ENCODE measurements at regions not wholly inside any gene's neighbourhood (a gene's known extent, or its start where the extent isn't known, plus 50 kb on each side); places are given as distances from the start of the nearest gene placed in this dataset.
"Not testable (repeated sequence)": the region's sequence is repeated elsewhere in the genome, so short reads cannot be mapped to it uniquely, and the experiment has no call there.

GRCh38 chr9:108259917-108260675, 595.7 kb downstream of the ACTL7B start:
- TF ChIP-seq CTCF (IDR thresholded peaks at IDR 0.05), result no peak
- Mint-ChIP-seq H3K9me3 (ENCODE audit: unreplicated experiment) (no peaks in the 10 kb centered on the region), H3K4me1 (ENCODE audit: unreplicated experiment) (peaks cover 9% of the 10 kb centered on the region), H3K4me3 (ENCODE audit: unreplicated experiment) (no peak overlapping the region), H3K27me3 (ENCODE audit: unreplicated experiment) (no peaks in the 10 kb centered on the region), H3K36me3 (ENCODE audit: unreplicated experiment) (no peaks in the 10 kb centered on the region), H3K27ac (ENCODE audit: unreplicated experiment) (no peak overlapping the region)
- no peak for DNase-seq (ENCODE audit: extremely low spot score, unreplicated experiment)

DNA sequence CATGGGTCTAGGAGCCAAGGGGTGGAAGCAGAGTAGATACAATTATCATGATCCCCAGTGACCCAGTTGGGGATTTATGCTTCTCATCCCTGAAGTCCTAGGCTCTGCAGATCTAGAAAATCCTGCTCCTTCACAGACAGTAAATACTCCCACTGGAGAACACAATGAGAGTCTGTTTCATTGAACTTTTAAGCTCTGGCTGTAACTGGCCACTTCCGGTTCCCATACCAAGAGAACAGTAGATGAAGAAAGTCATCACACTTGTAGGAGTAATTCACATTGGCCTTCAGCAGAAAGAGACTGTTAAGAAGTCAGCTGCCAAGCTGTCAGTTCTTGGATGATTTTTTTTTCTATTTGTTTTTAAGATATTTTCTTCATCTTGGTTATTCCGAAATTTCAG, 597.1 kb downstream of the ACTL7B start:
- H3K4me3 Mint-ChIP-seq (ENCODE audit: unreplicated experiment), result no peak overlapping the region
- no peaks in the 10 kb centered on the region for H3K36me3 Mint-ChIP-seq (ENCODE audit: unreplicated experiment)

DNA sequence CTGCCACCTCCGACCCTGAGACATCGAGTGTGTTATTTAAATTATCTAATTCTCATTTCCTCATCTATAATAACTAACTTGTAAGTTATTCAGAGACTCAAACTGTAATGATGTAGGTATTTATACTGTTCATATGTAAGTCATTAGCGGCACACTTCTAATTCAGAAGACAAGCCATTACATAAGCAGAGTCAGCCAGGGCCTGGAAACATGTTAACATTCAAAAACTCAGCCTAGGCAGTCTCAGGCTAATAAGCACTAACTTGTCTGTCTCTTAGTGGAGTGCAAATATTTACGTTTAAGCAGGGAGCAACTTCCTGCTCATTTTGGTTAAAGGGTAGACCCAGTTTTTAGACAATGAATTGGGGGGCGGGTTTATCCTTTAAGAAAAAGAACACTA, 598.4 kb downstream of the ACTL7B start:
- DNase-seq (ENCODE audit: extremely low spot score, unreplicated experiment), result no peak
- TF ChIP-seq CTCF (IDR thresholded peaks at IDR 0.05), result no peak
- Mint-ChIP-seq H3K4me3 (ENCODE audit: unreplicated experiment) (no peak overlapping the region), H3K4me1 (ENCODE audit: unreplicated experiment) (peaks cover 9% of the 10 kb centered on the region), H3K36me3 (ENCODE audit: unreplicated experiment) (no peaks in the 10 kb centered on the region), H3K27ac (ENCODE audit: unreplicated experiment) (no peak overlapping the region), H3K27me3 (ENCODE audit: unreplicated experiment) (no peaks in the 10 kb centered on the region), H3K9me3 (ENCODE audit: unreplicated experiment) (no peaks in the 10 kb centered on the region)

More for the DNA sequence above, 597.1 kb downstream of the ACTL7B start:
- no peak for DNase-seq (ENCODE audit: extremely low spot score, unreplicated experiment)
- H3K4me1 Mint-ChIP-seq (ENCODE audit: unreplicated experiment), result peaks cover 9% of the 10 kb centered on the region
- no peak overlapping the region for H3K27ac Mint-ChIP-seq (ENCODE audit: unreplicated experiment)
- TF ChIP-seq CTCF (IDR thresholded peaks at IDR 0.05), result no peak
- H3K27me3 Mint-ChIP-seq (ENCODE audit: unreplicated experiment), result no peaks in the 10 kb centered on the region
- H3K9me3 Mint-ChIP-seq (ENCODE audit: unreplicated experiment), result no peaks in the 10 kb centered on the region

DNA sequence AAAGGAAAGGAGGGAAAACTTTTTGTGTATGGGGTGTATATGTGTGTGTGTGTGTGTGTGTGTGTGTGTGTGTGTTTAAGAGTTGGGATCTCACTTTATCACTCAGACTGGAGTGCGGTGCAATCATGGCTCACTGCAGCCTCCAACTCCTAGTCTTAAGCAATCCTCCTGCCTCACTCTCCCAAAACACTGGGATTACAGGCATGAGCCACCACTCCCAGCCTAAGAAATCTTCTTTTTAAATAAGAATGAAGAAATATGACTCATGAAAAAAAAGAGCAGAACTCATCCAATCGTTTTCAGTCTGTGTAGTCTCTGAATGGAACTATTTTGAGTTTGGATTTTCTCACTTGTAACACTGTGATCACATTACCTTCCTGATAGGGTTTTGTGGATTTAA, 601.5 kb downstream of the ACTL7B start:
- Mint-ChIP-seq H3K4me1 (ENCODE audit: unreplicated experiment) (no peaks in the 10 kb centered on the region), H3K4me3 (ENCODE audit: unreplicated experiment) (no peak overlapping the region), H3K27me3 (ENCODE audit: unreplicated experiment) (no peaks in the 10 kb centered on the region), H3K27ac (ENCODE audit: unreplicated experiment) (no peak overlapping the region), H3K36me3 (ENCODE audit: unreplicated experiment) (no peaks in the 10 kb centered on the region), H3K9me3 (ENCODE audit: unreplicated experiment) (no peaks in the 10 kb centered on the region)
- no peak for TF ChIP-seq CTCF (IDR thresholded peaks at IDR 0.05)
- no peak for DNase-seq (ENCODE audit: extremely low spot score, unreplicated experiment)

GRCh38 chr9:108247391-108247790, 608.4 kb downstream of the ACTL7B start:
- H3K27me3 Mint-ChIP-seq (ENCODE audit: unreplicated experiment); DNase-seq (ENCODE audit: extremely low spot score, unreplicated experiment); H3K4me1 Mint-ChIP-seq (ENCODE audit: unreplicated experiment); H3K9me3 Mint-ChIP-seq (ENCODE audit: unreplicated experiment); H3K27ac Mint-ChIP-seq (ENCODE audit: unreplicated experiment); H3K36me3 Mint-ChIP-seq (ENCODE audit: unreplicated experiment); H3K4me3 Mint-ChIP-seq (ENCODE audit: unreplicated experiment): not testable (repeated sequence)

Measured in osteocyte (in vitro differentiated cells).